OCI-LY7 (cell line): ENCODE measurements at regions not wholly inside any gene's neighbourhood (a gene's known extent, or its start where the extent isn't known, plus 50 kb on each side); places are given as distances from the start of the nearest gene placed in this dataset.

Source experiments
- BruUV-seq: library from RNA; stranded (reverse); fragments of 400-500 nt; replicated peaks from 2 replicates; lab custom pipeline; 2021; lab: Mats Ljungman, UMichigan
- CTCF ChIA-PET: fragments of 300-600 bp; sonication (Branson Sonifier 250); formaldehyde crosslinking; loops from one replicate; lab custom pipeline; 2022; ENCODE audit warnings: antibody characterized with exemption; ENCODE audit not compliant: unreplicated experiment; lab: Charles Lee
- POLR2A ChIA-PET: fragments of 300-600 bp; sonication (Branson Sonifier 250); formaldehyde crosslinking; loops from one replicate; lab custom pipeline; 2022; ENCODE audit warnings: antibody characterized with exemption; lab: Charles Lee
- DNase-seq: peaks from one replicate; pipeline ENCODE4 v3.0.0-alpha.2; 2015; ENCODE audit warnings: low spot score
- H2AFZ ChIP-seq: fragments of 200-600 bp; sonication (generic), shearing (Covaris generic); 2 replicates; pipeline ENCODE4 v1.6.1; 2014; ENCODE audit warnings: mild to moderate bottlenecking, antibody characterized with exemption, low read length, moderate library complexity
- H3K27ac ChIP-seq: fragments of 200-600 bp; sonication (generic); 2 replicates; pipeline ENCODE4 v1.5.1; 2014; ENCODE audit warnings: mixed run types, low read depth, mild to moderate bottlenecking, moderate library complexity, low read length, inconsistent platforms; ENCODE audit not compliant: poor library complexity, severe bottlenecking
- H3K36me3 ChIP-seq: fragments of 200-600 bp; sonication (generic); 2 replicates; pipeline ENCODE4 v1.6.1; 2014; ENCODE audit warnings: mild to moderate bottlenecking, antibody characterized with exemption, low read length, moderate library complexity, mixed read lengths; ENCODE audit not compliant: insufficient read depth
- H3K4me1 ChIP-seq: fragments of 200-600 bp; sonication (generic); 2 replicates; pipeline ENCODE4 v1.5.1; 2014; ENCODE audit warnings: mild to moderate bottlenecking, low read length; ENCODE audit not compliant: insufficient read depth, poor library complexity, severe bottlenecking
- H3K4me2 ChIP-seq: fragments of 200-600 bp; sonication (generic); 2 replicates; pipeline ENCODE4 v1.6.1; 2014; ENCODE audit warnings: mild to moderate bottlenecking, low read length
- H3K4me3 ChIP-seq: fragments of 200-600 bp; sonication (generic); 2 replicates; pipeline ENCODE4 v1.5.1; 2014; ENCODE audit warnings: mild to moderate bottlenecking, low read depth, low read length; ENCODE audit not compliant: poor library complexity, severe bottlenecking
- H3K79me2 ChIP-seq: fragments of 200-600 bp; sonication (generic); 2 replicates; pipeline ENCODE4 v1.6.1; 2016; ENCODE audit warnings: low read depth, mild to moderate bottlenecking, low read length, moderate library complexity, mixed read lengths; ENCODE audit not compliant: insufficient read depth
- H3K9me2 ChIP-seq: fragments of 200-600 bp; sonication (generic); 2 replicates; pipeline ENCODE4 v1.6.1; 2016; ENCODE audit warnings: mild to moderate bottlenecking, low read length, mixed read lengths; ENCODE audit not compliant: insufficient read depth
- H3K9me3 ChIP-seq: fragments of 200-600 bp; sonication (generic); 2 replicates; pipeline ENCODE4 v1.6.1; 2014; ENCODE audit warnings: mild to moderate bottlenecking, mixed run types, low read length, mixed read lengths
- H4K20me1 ChIP-seq: fragments of 200-600 bp; sonication (generic); 2 replicates; pipeline ENCODE4 v1.6.1; 2014; ENCODE audit warnings: mild to moderate bottlenecking, antibody characterized with exemption, low read length, moderate library complexity, mixed read lengths; ENCODE audit not compliant: insufficient read depth
- CTCF ChIP-seq: fragments of 200-600 bp; sonication (generic); conservative IDR thresholded peaks from 2 replicates; pipeline ENCODE4 v1.5.1; 2014; ENCODE audit warnings: mild to moderate bottlenecking, antibody characterized with exemption, low read length, moderate library complexity, mixed read lengths
- EZH2phosphoT487 ChIP-seq: fragments of 200-600 bp; sonication (generic); IDR thresholded peaks from 2 replicates; pipeline ENCODE4 v1.6.1; 2018; ENCODE audit warnings: low read depth, borderline replicate concordance, mild to moderate bottlenecking, mixed run types, antibody characterized with exemption, low read length, moderate library complexity, mixed read lengths
- intact Hi-C: fragments of 100-400 bp; cut with micrococcal nuclease; formaldehyde crosslinking; loops from one replicate; pipeline ENCODE4 v1.10.0; 2022; ENCODE audit not compliant: unreplicated experiment

- CTCF ChIA-PET = no interaction called here
Measured at GRCh38 chr22:27412866-27413445, 388.6 kb downstream of the MN1 start.

GRCh38 chr22:27413702-27414101, 387.9 kb downstream of the MN1 start:
- CTCF ChIA-PET = no interaction called here

More at GRCh38 chr22:27412866-27413445, 388.6 kb downstream of the MN1 start:
- no peaks in the 10 kb centered on the region for H4K20me1 ChIP-seq
- no peak overlapping the region for H2AFZ ChIP-seq
- H3K9me2 ChIP-seq = no peaks in the 10 kb centered on the region
- H3K4me2 ChIP-seq = no peak overlapping the region
- intact Hi-C loops = no loop called here
- POLR2A ChIA-PET = no interaction called here
- no peak overlapping the region for H3K27ac ChIP-seq
- H3K36me3 ChIP-seq = no peaks in the 10 kb centered on the region
- DNase-seq = no peak
- H3K79me2 ChIP-seq = no peaks in the 10 kb centered on the region
- BruUV-seq = no TSS peak
- no peaks in the 10 kb centered on the region for H3K4me1 ChIP-seq
- no peak overlapping the region for H3K4me3 ChIP-seq
- TF ChIP-seq EZH2phosphoT487 (no peak), CTCF (no peak)
- H3K9me3 ChIP-seq = no peaks in the 10 kb centered on the region

More at GRCh38 chr22:27413702-27414101, 387.9 kb downstream of the MN1 start:
- Histone ChIP-seq H3K79me2 (no peaks in the 10 kb centered on the region), H3K4me1 (no peaks in the 10 kb centered on the region), H3K4me2 (no peak overlapping the region), H3K9me2 (no peaks in the 10 kb centered on the region), H3K9me3 (no peaks in the 10 kb centered on the region), H3K27ac (no peak overlapping the region), H2AFZ (no peak overlapping the region), H3K36me3 (no peaks in the 10 kb centered on the region), H4K20me1 (no peaks in the 10 kb centered on the region), H3K4me3 (no peak overlapping the region)
- BruUV-seq = no TSS peak
- TF ChIP-seq EZH2phosphoT487 (no peak), CTCF (no peak)
- DNase-seq = no peak
- POLR2A ChIA-PET = no interaction called here
- intact Hi-C loops = no loop called here
